Erythroblast (primary cell): ENCODE measurements at regions not wholly inside any gene's neighbourhood (a gene's known extent, or its start where the extent isn't known, plus 50 kb on each side); places are given as distances from the start of the nearest gene placed in this dataset.

ENCODE experiments used
- GATA1 ChIP-seq: IDR thresholded peaks from 2 replicates; pipeline ENCODE4 v1.6.1; 2011; ENCODE audit warnings: low read depth, mild to moderate bottlenecking, control low read depth, low read length, moderate library complexity
- POLR2A ChIP-seq: IDR thresholded peaks from 2 replicates; pipeline ENCODE4 v1.6.1; 2011; ENCODE audit warnings: mild to moderate bottlenecking, low read length

GRCh38 chr12:107405436-107405835 lies 280.2 kb upstream of the PWP1 start:
- TF ChIP-seq POLR2A (no peak), GATA1 (no peak)
